Epithelial cell of proximal tubule (primary cell): ENCODE measurements at regions not wholly inside any gene's neighbourhood (a gene's known extent, or its start where the extent isn't known, plus 50 kb on each side); places are given as distances from the start of the nearest gene placed in this dataset.
"Not testable (repeated sequence)": the region's sequence is repeated elsewhere in the genome, so short reads cannot be mapped to it uniquely, and the experiment has no call there.

ENCODE experiments used
- DNase-seq: peaks from one replicate; pipeline ENCODE4 v3.0.0-alpha.2; 2011; ENCODE audit warnings: low read depth
- H3K4me3 ChIP-seq: 2 replicates; pipeline ENCODE4 v1.5.1; 2011; ENCODE audit warnings: low read depth, mild to moderate bottlenecking, low read length
- CTCF ChIP-seq: conservative IDR thresholded peaks from 2 replicates; pipeline ENCODE4 v1.5.1; 2012; ENCODE audit warnings: low read depth, mild to moderate bottlenecking, low read length

DNA sequence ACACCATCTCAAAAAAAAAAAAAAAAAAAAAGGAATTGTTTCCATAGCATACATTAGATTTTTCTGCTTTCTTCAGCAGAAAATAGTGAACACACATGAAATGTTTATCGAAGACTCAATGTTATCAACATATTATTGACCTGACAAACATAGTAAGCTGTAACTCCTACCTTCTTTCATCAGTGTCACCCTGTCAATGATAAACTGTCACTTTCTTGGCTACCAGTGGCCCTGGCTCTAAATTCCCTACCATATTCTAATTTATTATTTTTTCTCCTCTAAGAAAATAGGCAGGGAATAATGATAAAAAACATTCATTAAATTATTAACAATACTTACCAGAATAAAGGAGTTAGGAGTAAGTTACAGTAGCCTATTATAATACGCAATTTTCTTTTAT, 127.3 kb upstream of the KLHL1 start:
- DNase-seq, result no peak
- no peak for TF ChIP-seq CTCF
- no peak overlapping the region for H3K4me3 ChIP-seq

- no peak overlapping the region for H3K4me3 ChIP-seq
- TF ChIP-seq CTCF, result no peak
- DNase-seq, result no peak
Measured at GRCh38 chr13:70223911-70224310, 115.7 kb upstream of the KLHL1 start.

GRCh38 chr13:70222926-70223325, 114.7 kb upstream of the KLHL1 start:
- no peak for DNase-seq
- H3K4me3 ChIP-seq, result no peak overlapping the region
- no peak for TF ChIP-seq CTCF

DNA sequence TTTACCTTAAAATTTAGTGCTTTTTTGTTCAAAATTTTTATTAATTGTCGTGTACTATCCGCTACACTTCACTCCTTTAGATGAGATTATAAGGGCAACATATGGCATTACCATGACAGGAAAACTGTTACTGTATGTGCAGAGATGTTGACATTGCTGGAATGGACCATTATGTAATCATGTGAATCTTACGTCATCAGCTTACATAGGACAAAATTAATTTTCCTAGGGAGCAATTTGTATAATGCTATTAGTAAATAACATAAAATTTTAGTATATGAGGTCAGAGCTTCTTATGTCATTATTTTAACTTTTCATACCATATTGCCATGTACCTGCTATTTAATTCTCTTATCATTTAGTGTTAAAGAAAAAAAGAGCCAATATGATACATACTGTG, 110.4 kb upstream of the KLHL1 start:
- no peak for DNase-seq
- H3K4me3 ChIP-seq, result no peak overlapping the region
- TF ChIP-seq CTCF, result no peak

GRCh38 chr13:70208968-70209367, 100.7 kb upstream of the KLHL1 start:
- not testable (repeated sequence) for H3K4me3 ChIP-seq, DNase-seq

- no peak for DNase-seq
- no peak for TF ChIP-seq CTCF
- no peak overlapping the region for H3K4me3 ChIP-seq
Measured at GRCh38 chr13:70206671-70207070, 98.4 kb upstream of the KLHL1 start.

DNA sequence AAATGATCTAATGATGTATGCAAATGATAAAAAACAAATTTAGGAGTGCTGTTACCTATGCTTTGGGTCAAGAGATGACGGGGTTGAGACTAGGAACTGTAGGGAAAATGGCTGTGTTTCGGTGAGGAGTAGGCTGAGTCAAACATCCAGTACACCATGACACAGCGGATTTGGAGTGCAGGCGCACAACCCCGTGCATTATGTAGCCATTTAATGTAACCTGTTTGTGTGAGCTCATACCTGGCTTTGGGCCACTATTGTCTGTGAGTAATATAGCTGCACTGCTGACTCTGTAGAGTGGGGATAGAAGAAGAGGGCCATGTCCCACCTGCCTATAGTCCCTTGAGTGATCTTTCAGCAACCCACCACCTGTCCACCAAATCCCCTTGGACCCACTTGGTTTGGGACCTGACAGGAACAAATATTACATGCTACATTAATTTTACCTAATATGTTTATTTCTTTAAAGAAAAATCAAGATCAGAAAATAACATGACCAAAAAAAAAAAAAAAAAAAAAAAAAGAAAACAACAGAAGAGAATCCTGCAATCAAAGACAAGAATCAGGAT, 95.5 kb upstream of the KLHL1 start:
- H3K4me3 ChIP-seq, result no peak overlapping the region
- no peak for DNase-seq
- TF ChIP-seq CTCF, result no peak
